ENCODE measurements at regions not wholly inside any gene's neighbourhood (a gene's known extent, or its start where the extent isn't known, plus 50 kb on each side); places are given as distances from the start of the nearest gene placed in this dataset.

DNA sequence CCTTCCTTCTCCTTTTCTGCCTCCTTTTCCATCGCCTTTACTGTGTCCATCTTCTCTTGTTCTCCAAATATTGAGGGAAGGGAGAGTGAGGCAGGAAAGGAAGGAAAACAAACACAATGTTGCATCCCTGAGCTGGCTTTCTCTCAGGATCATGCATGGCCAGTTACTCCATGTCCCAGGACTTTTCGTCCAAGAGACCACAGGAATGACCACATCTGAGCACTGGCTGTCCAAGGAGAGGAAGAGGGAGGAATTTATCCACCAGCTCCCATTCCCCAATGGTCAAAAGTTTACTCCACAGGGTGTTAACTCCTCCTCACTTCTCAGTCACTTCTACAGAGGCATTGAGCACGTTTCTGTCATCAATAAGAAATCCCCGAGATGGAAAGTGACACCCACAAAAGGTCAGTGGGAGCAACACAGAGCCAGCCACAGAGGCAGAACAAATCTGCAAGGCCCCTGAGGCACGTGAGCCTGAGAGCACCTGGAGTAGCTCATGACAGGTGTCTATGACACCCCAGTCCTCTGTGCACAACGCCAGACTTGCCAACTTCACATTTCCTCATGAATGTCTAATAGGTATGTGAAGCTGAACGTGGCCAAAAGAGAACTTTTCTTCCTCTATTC is 177.3 kb upstream of the NUDT4 start:
- H3K9me3 Mint-ChIP-seq (ENCODE audit: unreplicated experiment), result no peaks in the 10 kb centered on the region

GRCh38 chr12:93201990-93202389 is 175.7 kb upstream of the NUDT4 start:
- H4K20me1 ChIP-seq (ENCODE audit: insufficient read depth, low read length), result no peaks in the 10 kb centered on the region
- no peak overlapping the region for H3K4me3 ChIP-seq (ENCODE audit: insufficient read depth, low read depth, low read length)
- Mint-ChIP-seq H3K4me1 (ENCODE audit: low read depth, unreplicated experiment) (peaks cover 20% of the 10 kb centered on the region), H3K4me3 (ENCODE audit: unreplicated experiment) (no peak overlapping the region), H3K9me3 (ENCODE audit: unreplicated experiment) (no peaks in the 10 kb centered on the region), H3K36me3 (ENCODE audit: low read depth, unreplicated experiment) (no peaks in the 10 kb centered on the region), H3K27me3 (ENCODE audit: low read depth, unreplicated experiment) (no peaks in the 10 kb centered on the region), H3K27ac (ENCODE audit: unreplicated experiment) (no peak overlapping the region)
- peaks cover 31% of the 10 kb centered on the region for H3K4me1 ChIP-seq (ENCODE audit: insufficient read depth, low read length)
- no peak for TF ChIP-seq EZH2 (IDR thresholded peaks at IDR 0.05; ENCODE audit: insufficient read depth, low read length)
- no peak for TF ChIP-seq CTCF (IDR thresholded peaks at IDR 0.05; ENCODE audit: insufficient read depth, low read depth, low read length)
- no peak overlapping the region for H3K9ac ChIP-seq (ENCODE audit: low read length)
- no peak overlapping the region for H3K27ac ChIP-seq (ENCODE audit: low read depth, low read length)
- H3K9me3 ChIP-seq (ENCODE audit: insufficient read depth, low read depth, low read length), result no peaks in the 10 kb centered on the region
- H3K36me3 ChIP-seq (ENCODE audit: insufficient read depth, low read length), result no peaks in the 10 kb centered on the region
- no peak for DNase-seq (ENCODE audit: low read depth)
- H3K79me2 ChIP-seq (ENCODE audit: insufficient read depth, low read length), result no peaks in the 10 kb centered on the region
- H2AFZ ChIP-seq (ENCODE audit: low read depth, low read length), result no peak overlapping the region
- H3K4me2 ChIP-seq (ENCODE audit: low read length), result no peak overlapping the region
- H3K27me3 ChIP-seq (ENCODE audit: insufficient read depth, low read length), result no peaks in the 10 kb centered on the region
- FAIRE-seq, result no peak

More for the DNA sequence above, 177.3 kb upstream of the NUDT4 start:
- no peaks in the 10 kb centered on the region for H3K27me3 ChIP-seq (ENCODE audit: insufficient read depth, low read length)
- no peak overlapping the region for H3K9ac ChIP-seq (ENCODE audit: low read length)
- H3K4me1 ChIP-seq (ENCODE audit: insufficient read depth, low read length), result peaks cover 33% of the 10 kb centered on the region
- H3K9me3 ChIP-seq (ENCODE audit: insufficient read depth, low read depth, low read length), result no peaks in the 10 kb centered on the region
- no peaks in the 10 kb centered on the region for H3K79me2 ChIP-seq (ENCODE audit: insufficient read depth, low read length)
- H4K20me1 ChIP-seq (ENCODE audit: insufficient read depth, low read length), result no peaks in the 10 kb centered on the region
- no peak overlapping the region for H3K4me3 ChIP-seq (ENCODE audit: insufficient read depth, low read depth, low read length)
- H3K27ac ChIP-seq (ENCODE audit: low read depth, low read length), result no peak overlapping the region
- DNase-seq (ENCODE audit: low read depth) (peak; percentile 53), FAIRE-seq (no peak)
- no peak overlapping the region for H3K27ac Mint-ChIP-seq (ENCODE audit: unreplicated experiment)
- H3K4me1 Mint-ChIP-seq (ENCODE audit: low read depth, unreplicated experiment), result peaks cover 21% of the 10 kb centered on the region
- no peaks in the 10 kb centered on the region for H3K36me3 Mint-ChIP-seq (ENCODE audit: low read depth, unreplicated experiment)
- no peak overlapping the region for H3K4me3 Mint-ChIP-seq (ENCODE audit: unreplicated experiment)
- no peaks in the 10 kb centered on the region for H3K36me3 ChIP-seq (ENCODE audit: insufficient read depth, low read length)
- no peaks in the 10 kb centered on the region for H3K27me3 Mint-ChIP-seq (ENCODE audit: low read depth, unreplicated experiment)
- no peak for TF ChIP-seq CTCF (IDR thresholded peaks at IDR 0.05; ENCODE audit: insufficient read depth, low read depth, low read length)
- no peak for TF ChIP-seq EZH2 (IDR thresholded peaks at IDR 0.05; ENCODE audit: insufficient read depth, low read length)
- no peak overlapping the region for H2AFZ ChIP-seq (ENCODE audit: low read depth, low read length)
- peak overlapping the region; percentile 15 for H3K4me2 ChIP-seq (ENCODE audit: low read length)

GRCh38 chr12:93202688-93203087 is 175.0 kb upstream of the NUDT4 start:
- Histone ChIP-seq H3K4me2 (ENCODE audit: low read length) (no peak overlapping the region), H3K9me3 (ENCODE audit: insufficient read depth, low read depth, low read length) (no peaks in the 10 kb centered on the region), H2AFZ (ENCODE audit: low read depth, low read length) (no peak overlapping the region), H3K4me1 (ENCODE audit: insufficient read depth, low read length) (peaks cover 24% of the 10 kb centered on the region), H3K9ac (ENCODE audit: low read length) (no peak overlapping the region), H3K4me3 (ENCODE audit: insufficient read depth, low read depth, low read length) (no peak overlapping the region), H4K20me1 (ENCODE audit: insufficient read depth, low read length) (no peaks in the 10 kb centered on the region), H3K79me2 (ENCODE audit: insufficient read depth, low read length) (no peaks in the 10 kb centered on the region), H3K27me3 (ENCODE audit: insufficient read depth, low read length) (no peaks in the 10 kb centered on the region), H3K36me3 (ENCODE audit: insufficient read depth, low read length) (no peaks in the 10 kb centered on the region), H3K27ac (ENCODE audit: low read depth, low read length) (no peak overlapping the region)
- no peak for FAIRE-seq
- H3K27ac Mint-ChIP-seq (ENCODE audit: unreplicated experiment), result no peak overlapping the region
- H3K4me3 Mint-ChIP-seq (ENCODE audit: unreplicated experiment), result no peak overlapping the region
- no peaks in the 10 kb centered on the region for H3K36me3 Mint-ChIP-seq (ENCODE audit: low read depth, unreplicated experiment)
- H3K27me3 Mint-ChIP-seq (ENCODE audit: low read depth, unreplicated experiment), result no peaks in the 10 kb centered on the region
- H3K9me3 Mint-ChIP-seq (ENCODE audit: unreplicated experiment), result no peaks in the 10 kb centered on the region
- no peak for TF ChIP-seq EZH2 (IDR thresholded peaks at IDR 0.05; ENCODE audit: insufficient read depth, low read length)
- peaks cover 13% of the 10 kb centered on the region for H3K4me1 Mint-ChIP-seq (ENCODE audit: low read depth, unreplicated experiment)
- DNase-seq (ENCODE audit: low read depth), result no peak

Data from astrocyte (in vitro differentiated cells and primary cell).